22Rv1 (cell line): ENCODE measurements at regions not wholly inside any gene's neighbourhood (a gene's known extent, or its start where the extent isn't known, plus 50 kb on each side); places are given as distances from the start of the nearest gene placed in this dataset.
A peak's percentile ranks its signal among the peaks of the same experiment; 100 is the strongest.

Experiments used
- H3K27ac ChIP-seq: fragments of 450-650 bp; 2 replicates; pipeline ENCODE4 v1.5.1; 2017
- CTCF ChIP-seq: fragments of 450-650 bp; IDR thresholded peaks from 2 replicates; pipeline ENCODE4 v1.5.1; 2017; ENCODE audit warnings: mild to moderate bottlenecking
- ZFX ChIP-seq: fragments of 450-650 bp; IDR thresholded peaks from 2 replicates; pipeline ENCODE4 v1.6.1; 2017; ENCODE audit warnings: antibody characterized with exemption, borderline replicate concordance

GRCh38 chr3:59518283-59519055 is 468.6 kb upstream of the CFAP20DC start:
- H3K27ac ChIP-seq = peak overlapping the region; percentile 48
- no peak for TF ChIP-seq CTCF
- no peak for TF ChIP-seq ZFX

GRCh38 chr3:59517388-59517787 is 467.6 kb upstream of the CFAP20DC start:
- no peak for TF ChIP-seq CTCF
- no peak for TF ChIP-seq ZFX
- peak overlapping the region; percentile 48 for H3K27ac ChIP-seq

GRCh38 chr3:59515966-59516365 is 466.1 kb upstream of the CFAP20DC start:
- TF ChIP-seq CTCF (no peak), ZFX (no peak)
- H3K27ac ChIP-seq = no peak overlapping the region

GRCh38 chr3:59514865-59515482 is 465.1 kb upstream of the CFAP20DC start:
- no peak overlapping the region for H3K27ac ChIP-seq
- TF ChIP-seq CTCF = no peak
- TF ChIP-seq ZFX = no peak

- no peak for TF ChIP-seq CTCF
- H3K27ac ChIP-seq = no peak overlapping the region
Observed at GRCh38 chr3:59513570-59513969, 463.7 kb upstream of the CFAP20DC start.

GRCh38 chr3:59512066-59512465 is 462.2 kb upstream of the CFAP20DC start:
- H3K27ac ChIP-seq = no peak overlapping the region
- TF ChIP-seq CTCF (no peak), ZFX (no peak)

GRCh38 chr3:59510576-59510975 is 460.8 kb upstream of the CFAP20DC start:
- TF ChIP-seq CTCF (no peak), ZFX (no peak)
- no peak overlapping the region for H3K27ac ChIP-seq
